ENCODE measurements at regions not wholly inside any gene's neighbourhood (a gene's known extent, or its start where the extent isn't known, plus 50 kb on each side); places are given as distances from the start of the nearest gene placed in this dataset.

DNA sequence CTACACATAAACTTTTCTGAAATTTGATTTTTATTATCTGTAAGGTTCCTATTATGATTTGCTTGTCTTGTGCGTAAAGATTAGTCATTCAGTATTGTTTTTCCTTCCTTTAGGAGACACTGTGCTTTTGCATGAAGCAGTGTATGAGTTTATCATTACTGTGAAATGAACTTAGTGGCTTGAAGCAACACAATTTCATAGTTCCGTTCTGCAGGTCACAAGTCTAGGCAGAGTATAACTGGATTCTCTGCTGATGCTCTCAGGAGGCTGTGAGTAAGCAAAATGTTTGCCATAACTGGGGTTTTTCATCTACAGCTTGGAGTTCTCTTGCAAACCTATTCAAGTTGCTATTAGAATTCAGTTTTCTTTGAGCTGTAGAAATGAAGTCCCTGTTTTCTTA lies 1136.1 kb downstream of the OTOL1 start:
- Histone ChIP-seq H3K27ac (ENCODE audit: extremely low read length, insufficient read depth, low read length) (no peak overlapping the region), H3K4me1 (ENCODE audit: insufficient read depth, low read length) (no peaks in the 10 kb centered on the region), H3K4me3 (replicated peaks in 1 of 3; ENCODE audit: insufficient read depth in 1 of 3, low read depth in 2 of 3, low read length in 3 of 3) (no peak overlapping the region), H4K20me1 (ENCODE audit: insufficient read depth, low read length) (no peaks in the 10 kb centered on the region), H3K4me2 (ENCODE audit: low read depth, low read length) (no peak overlapping the region), H3K27me3 (ENCODE audit: control insufficient read depth in 1 of 2, insufficient read depth in 2 of 2, low read length in 2 of 2) (no peaks in the 10 kb centered on the region), H3K36me3 (replicated peaks in 1 of 2; ENCODE audit: control insufficient read depth in 1 of 2, insufficient read depth in 2 of 2, low read length in 2 of 2) (no peaks in the 10 kb centered on the region), H2AFZ (ENCODE audit: low read length) (no peak overlapping the region), H3K9me3 (ENCODE audit: low read length) (no peaks in the 10 kb centered on the region), H3K79me2 (ENCODE audit: insufficient read depth, low read length) (no peaks in the 10 kb centered on the region), H3K9ac (ENCODE audit: insufficient read depth, low read depth, low read length) (no peak overlapping the region)
- BruUV-seq (replicated peaks), result no TSS peak
- intact Hi-C loops (cut with micrococcal nuclease; ENCODE audit: unreplicated experiment) (no loop called here), in situ Hi-C loops (cut with HindIII; ENCODE audit: extremely low pct_ligation_motif_present, low pct_unique_long_range_greater_than_20kb) (no loop called here)
- ATAC-seq (no peak), DNase-seq (ENCODE audit: low spot score) (no peak), FAIRE-seq (no peak)
- ChIA-PET POLR2A (no interaction called here), CTCF (ENCODE audit: low intra/inter-chr PET ratio, low total read pairs) (no interaction called here)
- WGBS (ENCODE audit: low lambda C conversion rate), result 6% methylated on average over 2 of the region's 2 CpGs
- TF ChIP-seq HNRNPH1 (optimal IDR thresholded peaks at IDR 0.05; ENCODE audit: low read depth, low read length) (no peak), SIX4 (CRISPR knock-in tag; IDR thresholded peaks at IDR 0.05) (no peak), SIN3A (IDR thresholded peaks at IDR 0.05; ENCODE audit: borderline replicate concordance, low read depth, low read length) (no peak), ZNF775 (CRISPR knock-in tag; IDR thresholded peaks at IDR 0.05; ENCODE audit: borderline replicate concordance) (no peak), KLF6 (CRISPR knock-in tag; IDR thresholded peaks at IDR 0.05) (no peak), CC2D1A (CRISPR knock-in tag; IDR thresholded peaks at IDR 0.05) (no peak), CBX1 (IDR thresholded peaks at IDR 0.05; ENCODE audit: low read depth) (no peak), MATR3 (CRISPR knock-in tag; IDR thresholded peaks at IDR 0.05) (no peak), PATZ1 (CRISPR knock-in tag; IDR thresholded peaks at IDR 0.05) (no peak), MLXIP (CRISPR knock-in tag; IDR thresholded peaks at IDR 0.05; ENCODE audit: borderline replicate concordance) (no peak), ZMAT5 (CRISPR knock-in tag; IDR thresholded peaks at IDR 0.05; ENCODE audit: borderline replicate concordance, low read depth) (no peak), ZNF614 (CRISPR knock-in tag; IDR thresholded peaks at IDR 0.05; ENCODE audit: borderline replicate concordance) (no peak), ZNF382 (CRISPR knock-in tag; IDR thresholded peaks at IDR 0.05; ENCODE audit: borderline replicate concordance) (no peak), FOSL1 (CRISPR knock-in tag; IDR thresholded peaks at IDR 0.05; ENCODE audit: borderline replicate concordance) (no peak), SCMH1 (CRISPR knock-in tag; IDR thresholded peaks at IDR 0.05; ENCODE audit: borderline replicate concordance) (no peak)
- TF ChIP-seq, protein P1, sequence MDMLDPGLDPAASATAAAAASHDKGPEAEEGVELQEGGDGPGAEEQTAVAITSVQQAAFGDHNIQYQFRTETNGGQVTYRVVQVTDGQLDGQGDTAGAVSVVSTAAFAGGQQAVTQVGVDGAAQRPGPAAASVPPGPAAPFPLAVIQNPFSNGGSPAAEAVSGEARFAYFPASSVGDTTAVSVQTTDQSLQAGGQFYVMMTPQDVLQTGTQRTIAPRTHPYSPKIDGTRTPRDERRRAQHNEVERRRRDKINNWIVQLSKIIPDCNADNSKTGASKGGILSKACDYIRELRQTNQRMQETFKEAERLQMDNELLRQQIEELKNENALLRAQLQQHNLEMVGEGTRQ (IDR thresholded peaks at IDR 0.05; ENCODE audit: low read depth, low read length), result no peak
- TF ChIP-seq, protein P1 (CRISPR knock-in tag; IDR thresholded peaks at IDR 0.05; ENCODE audit: borderline replicate concordance), result no peak
- TF ChIP-seq, protein P2, sequence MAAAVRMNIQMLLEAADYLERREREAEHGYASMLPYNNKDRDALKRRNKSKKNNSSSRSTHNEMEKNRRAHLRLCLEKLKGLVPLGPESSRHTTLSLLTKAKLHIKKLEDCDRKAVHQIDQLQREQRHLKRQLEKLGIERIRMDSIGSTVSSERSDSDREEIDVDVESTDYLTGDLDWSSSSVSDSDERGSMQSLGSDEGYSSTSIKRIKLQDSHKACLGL (CRISPR knock-in tag; IDR thresholded peaks at IDR 0.05), result no peak

Measured in HepG2 (cell line).